Pancreas (tissue), 10 donors: ENCODE measurements at regions not wholly inside any gene's neighbourhood (a gene's known extent, or its start where the extent isn't known, plus 50 kb on each side); places are given as distances from the start of the nearest gene placed in this dataset.

Experiments used
- ATAC-seq, 4 donors: fragments of 200-7000 bp; cut with Tn5 transposase; one replicate each; pipeline versions ENCODE4 v1.8.0 to v1.9.1; 2020; ENCODE audit warnings: mild to moderate bottlenecking in 4 of 4, moderate library complexity in 4 of 4
- DNase-seq, 6 donors: peaks; one replicate each; pipeline ENCODE4 v3.0.0-alpha.2; 2020
- FAIRE-seq: peaks from 2 replicates; lab custom pipeline; 2012; peaks lifted over from hg19 to GRCh38; lab: Jason Lieb, UNC
- H3K27ac ChIP-seq, 4 donors: fragments of 200-600 bp; sonication (generic); 1 replicate in 3 of 4; 2 replicates in 1 of 4; pipeline versions ENCODE4 v1.5.0 to v1.8.0; 2020
- H3K27me3 ChIP-seq, 4 donors: fragments of 200-600 bp; one replicate each; pipeline ENCODE4 v1.8.0; 2021
- H3K36me3 ChIP-seq, 3 donors: fragments of 200-600 bp; sonication (generic) in 1 of 3; one replicate each; pipeline versions ENCODE4 v1.5.0 to v1.8.0; 2020 to 2021
- H3K4me1 ChIP-seq, 3 donors: fragments of 200-600 bp; one replicate each; pipeline ENCODE4 v1.8.0; 2021
- H3K4me3 ChIP-seq, 4 donors: fragments of 200-600 bp; sonication (generic) in 2 of 4; one replicate each; pipeline versions ENCODE4 v1.5.0 to v1.8.0; 2020 to 2021
- H3K9me3 ChIP-seq, 4 donors: fragments of 200-600 bp; one replicate each; pipeline ENCODE4 v1.8.0; 2021
- WGBS, 2 donors: extraction: QIAGEN DNeasy Blood & Tissue Kit; methylation state at CpG; one replicate each; pipeline ENCODE4 v1.1.7; 2013; 5-methylcytosine and 5-hydroxymethylcytosine counted together
- intact Hi-C, 3 donors: fragments of 100-400 bp; cut with DNase I; formaldehyde crosslinking; loops; one replicate each; pipeline versions ENCODE4 v1.11.1 to v1.14.2; 2022
- TF ChIP-seq, protein P1 (sequence below), 4 donors: fragments of 200-600 bp; sonication (generic) in 3 of 4; IDR thresholded peaks; one replicate each; pipeline versions ENCODE4 v1.5.0 to v1.8.0; 2021; ENCODE audit warnings: antibody characterized with exemption in 4 of 4
- donor health status: healthy with polysubstance abuse.
- donor health status: DM: no; HTN: no; CAD: no; lungs with moderate emphysema.
- donor health status: DM: no; HTN: no; CAD: no.
- donor health status: control.
- donor health status: control.
- donor health status: Bipolar disorder and iron deficiency.
- donor health status: DM: yes; HTN: yes; CAD: no.
- donor health status: DM: no; HTN: no; CAD: no.
- donor health status: DM: no; HTN: no; CAD: no.
- donor health status: DM: yes; HTN: yes; CAD: no.

DNA sequence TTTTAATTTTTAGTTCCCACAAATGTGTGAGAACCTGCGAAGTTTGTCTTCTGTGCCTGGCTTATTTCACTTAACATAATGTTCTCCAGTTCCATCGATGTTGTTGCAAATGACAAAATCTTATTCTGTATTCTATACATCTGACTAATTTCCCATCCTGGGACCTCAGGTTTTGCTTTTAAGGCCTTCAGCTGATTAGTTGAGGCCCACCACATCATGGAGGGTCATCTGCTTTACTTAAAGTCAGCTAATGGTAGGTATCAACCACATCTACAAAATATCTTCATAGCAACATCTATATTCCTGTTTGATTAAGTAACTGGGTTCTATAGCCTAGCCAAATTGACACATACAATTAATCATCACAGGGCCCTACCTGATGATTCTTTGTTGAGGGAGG is 534.0 kb downstream of the EFNB2 start:
- 48 to 49% methylated on average over 2 of the region's 2 CpGs for WGBS, 2 donors

DNA sequence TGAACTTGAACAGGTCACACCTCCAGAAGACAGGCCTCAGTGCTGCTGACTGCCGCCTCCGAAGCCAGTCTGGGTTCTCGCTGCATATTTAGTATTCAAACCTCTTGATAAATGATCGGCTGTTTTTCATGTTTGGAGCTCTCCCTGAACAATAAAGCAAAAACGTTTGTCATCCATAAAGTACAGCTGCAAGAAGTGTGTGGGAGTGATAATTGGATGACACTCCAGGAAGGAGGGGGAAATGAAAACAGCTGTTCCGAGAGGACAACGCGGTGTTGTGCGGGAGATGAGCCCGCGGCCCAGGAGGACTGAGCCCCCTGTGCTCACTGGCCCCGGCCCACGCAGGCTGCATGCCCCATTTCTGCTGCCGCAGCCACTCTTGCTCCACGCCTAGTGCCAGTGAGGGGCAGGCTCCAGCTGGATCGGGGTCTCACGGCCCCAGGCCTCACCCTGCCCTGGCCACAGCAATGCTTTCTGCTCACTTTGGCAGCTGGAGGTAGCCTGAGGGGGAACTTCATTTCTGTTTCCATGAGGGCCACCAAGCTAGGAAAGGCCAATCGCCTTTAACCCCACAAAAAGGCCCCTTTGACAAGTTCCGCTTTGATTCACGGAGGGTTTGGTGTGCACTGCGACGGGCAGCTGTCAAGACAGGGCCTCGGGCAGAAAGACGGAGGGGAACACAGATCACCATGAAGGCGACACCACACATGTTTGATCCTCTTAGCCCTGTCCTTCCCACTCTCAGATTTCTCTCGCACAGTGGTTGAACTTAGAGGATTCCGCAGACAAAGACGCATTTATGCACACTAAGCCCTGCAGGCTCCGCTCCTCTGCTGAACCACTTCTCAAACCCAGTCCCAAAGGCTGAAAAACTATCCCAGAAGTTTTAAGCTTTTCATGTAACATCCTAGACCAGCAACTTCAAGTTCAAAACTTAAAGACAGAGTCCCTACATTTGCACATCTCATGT is 537.6 kb downstream of the EFNB2 start:
- Histone ChIP-seq H3K9me3 (no peaks in the 10 kb centered on the region), H3K36me3 (no peaks in the 10 kb centered on the region), H3K4me3 (no peak overlapping the region), H3K27ac (no peak overlapping the region), H3K27me3 (no peaks in the 10 kb centered on the region), H3K4me1 (no peaks in the 10 kb centered on the region)
- intact Hi-C loops = no loop called here
- TF ChIP-seq, protein P1, sequence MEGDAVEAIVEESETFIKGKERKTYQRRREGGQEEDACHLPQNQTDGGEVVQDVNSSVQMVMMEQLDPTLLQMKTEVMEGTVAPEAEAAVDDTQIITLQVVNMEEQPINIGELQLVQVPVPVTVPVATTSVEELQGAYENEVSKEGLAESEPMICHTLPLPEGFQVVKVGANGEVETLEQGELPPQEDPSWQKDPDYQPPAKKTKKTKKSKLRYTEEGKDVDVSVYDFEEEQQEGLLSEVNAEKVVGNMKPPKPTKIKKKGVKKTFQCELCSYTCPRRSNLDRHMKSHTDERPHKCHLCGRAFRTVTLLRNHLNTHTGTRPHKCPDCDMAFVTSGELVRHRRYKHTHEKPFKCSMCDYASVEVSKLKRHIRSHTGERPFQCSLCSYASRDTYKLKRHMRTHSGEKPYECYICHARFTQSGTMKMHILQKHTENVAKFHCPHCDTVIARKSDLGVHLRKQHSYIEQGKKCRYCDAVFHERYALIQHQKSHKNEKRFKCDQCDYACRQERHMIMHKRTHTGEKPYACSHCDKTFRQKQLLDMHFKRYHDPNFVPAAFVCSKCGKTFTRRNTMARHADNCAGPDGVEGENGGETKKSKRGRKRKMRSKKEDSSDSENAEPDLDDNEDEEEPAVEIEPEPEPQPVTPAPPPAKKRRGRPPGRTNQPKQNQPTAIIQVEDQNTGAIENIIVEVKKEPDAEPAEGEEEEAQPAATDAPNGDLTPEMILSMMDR (IDR thresholded peaks at IDR 0.05) = no peak
- FAIRE-seq (no peak), DNase-seq (no peak), ATAC-seq (no peak)
- WGBS, 2 donors = 80 to 84% methylated on average over 29 of the region's 29 CpGs

More for the DNA sequence above, 534.0 kb downstream of the EFNB2 start:
- no peak overlapping the region for H3K4me3 ChIP-seq
- H3K9me3 ChIP-seq = no peaks in the 10 kb centered on the region
- no peaks in the 10 kb centered on the region for H3K4me1 ChIP-seq
- FAIRE-seq = no peak
- ATAC-seq = no peak
- intact Hi-C loops = no loop called here
- no peaks in the 10 kb centered on the region for H3K36me3 ChIP-seq
- TF ChIP-seq, protein P1 (IDR thresholded peaks at IDR 0.05) = no peak
- no peaks in the 10 kb centered on the region for H3K27me3 ChIP-seq
- H3K27ac ChIP-seq = no peak overlapping the region
- DNase-seq = no peak

DNA sequence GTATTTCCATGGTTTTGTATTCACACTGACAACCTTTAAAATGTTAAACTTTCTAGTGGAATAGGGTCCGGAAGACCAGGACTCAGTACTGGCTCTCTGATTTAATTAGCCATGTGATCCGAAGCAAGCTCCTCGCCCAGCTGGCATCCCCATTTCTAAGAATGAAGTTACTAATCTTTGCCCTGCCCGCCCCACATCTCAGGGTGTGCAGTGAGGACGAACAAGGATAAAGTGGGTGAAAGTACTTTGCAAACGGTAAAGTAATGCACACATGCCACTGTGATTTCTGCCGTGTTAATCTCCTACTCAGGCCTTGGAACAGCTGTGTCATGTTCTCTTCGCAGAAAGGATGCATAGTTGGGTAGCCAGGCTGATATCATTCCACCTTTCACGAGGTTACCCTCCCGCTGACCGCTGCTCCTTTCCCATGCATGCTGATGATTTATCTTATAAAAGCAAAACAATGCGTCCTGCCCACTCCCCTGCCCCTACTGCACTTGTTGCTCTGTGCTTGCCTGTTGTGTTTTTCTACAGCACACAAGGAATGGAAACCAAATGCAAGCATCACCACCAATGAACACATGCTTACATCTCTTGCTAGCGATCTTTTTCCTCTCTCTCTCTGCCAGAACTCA is 539.0 kb downstream of the EFNB2 start:
- TF ChIP-seq, protein P1 (IDR thresholded peaks at IDR 0.05) = no peak
- Histone ChIP-seq H3K27me3 (no peaks in the 10 kb centered on the region), H3K36me3 (no peaks in the 10 kb centered on the region), H3K9me3 (no peaks in the 10 kb centered on the region), H3K4me1 (peaks cover 6 to 7% (median 7%) of the 10 kb centered on the region in 3 donors), H3K27ac (no peak overlapping the region), H3K4me3 (no peak overlapping the region)
- DNase-seq (no peak), ATAC-seq (no peak), FAIRE-seq (no peak)
- intact Hi-C loops = no loop called here
- WGBS, 2 donors = 90 to 91% methylated on average over 13 of the region's 13 CpGs

DNA sequence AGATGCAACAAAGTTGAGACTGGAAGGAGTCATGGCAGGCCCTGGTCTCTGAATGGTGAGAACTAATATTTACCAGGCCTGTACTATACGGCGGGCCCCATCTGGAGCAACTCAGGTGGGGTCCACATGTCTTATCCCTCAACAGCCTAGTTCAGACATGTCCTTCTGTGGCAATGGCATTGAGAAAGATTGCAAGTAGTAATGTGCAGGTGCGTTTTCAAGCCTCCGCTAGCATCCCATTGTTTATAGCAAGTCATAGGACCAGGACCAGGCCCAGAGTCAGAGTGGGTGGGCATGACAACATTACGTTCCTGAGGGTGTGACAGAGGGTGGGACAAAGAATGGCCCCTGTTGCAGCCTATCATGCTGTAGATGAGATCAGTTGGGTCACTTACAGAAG is 541.1 kb downstream of the EFNB2 start:
- 94 to 96% methylated on average over 5 of the region's 5 CpGs for WGBS, 2 donors
- H3K27ac ChIP-seq = no peak overlapping the region
- ATAC-seq (no peak), DNase-seq (no peak), FAIRE-seq (no peak)
- H3K4me3 ChIP-seq = no peak overlapping the region
- TF ChIP-seq, protein P1 (IDR thresholded peaks at IDR 0.05) = no peak
- intact Hi-C loops = no loop called here
- no peaks in the 10 kb centered on the region for H3K27me3 ChIP-seq
- H3K36me3 ChIP-seq = no peaks in the 10 kb centered on the region
- peaks cover 10 to 12% (median 11%) of the 10 kb centered on the region in 3 donors for H3K4me1 ChIP-seq
- no peaks in the 10 kb centered on the region for H3K9me3 ChIP-seq
